K562 (cell line): ENCODE measurements at regions not wholly inside any gene's neighbourhood (a gene's known extent, or its start where the extent isn't known, plus 50 kb on each side); places are given as distances from the start of the nearest gene placed in this dataset.

Experiments used
- ATAC-seq: fragments of 200-7000 bp; cut with Tn5 transposase; 3 replicates; pipeline ENCODE4 v1.9.1; 2020; ENCODE audit warnings: moderate library complexity
- BruUV-seq: library from RNA; stranded (reverse); fragments of 400-500 nt; replicated peaks from 2 replicates; lab custom pipeline; 2021; lab: Mats Ljungman, UMichigan
- CTCF ChIA-PET: fragments of 300-600 bp; formaldehyde crosslinking; extraction: SDS; loops from one replicate; lab custom pipeline; 2021; ENCODE audit warnings: low intra/inter-chr PET ratio; lab: Yijun Ruan, JAX
- POLR2A ChIA-PET: fragments of 300-600, 350-650 bp; sonication (Branson Sonifier 250); formaldehyde crosslinking; extraction: SDS; loops from one replicate; lab custom pipeline; 2021; ENCODE audit warnings: antibody characterized with exemption, inconsistent platforms; lab: Yijun Ruan, JAX
- DNase-seq, 4 experiments: peaks; one replicate each; pipeline versions ENCODE4 v3.0.0 to v3.0.0-alpha.2; 2011 to 2018; ENCODE audit warnings: low spot score in 3 of 4, mixed read lengths in 3 of 4; ENCODE audit errors: extremely low read depth in 1 of 4
- FAIRE-seq: peaks from 2 replicates; lab custom pipeline; 2011; peaks lifted over from hg19 to GRCh38; lab: Jason Lieb, UNC
- H2AFZ ChIP-seq: 2 replicates; pipeline ENCODE4 v1.6.0; 2011; ENCODE audit warnings: low read depth, low read length, control low read depth, inconsistent platforms
- H3K27ac ChIP-seq: fragments of 200-600 bp; 3 replicates; pipeline ENCODE4 v1.8.0; 2011; ENCODE audit warnings: low read depth, mild to moderate bottlenecking, control low read depth, inconsistent platforms, low read length, moderate library complexity, mixed read lengths; ENCODE audit errors: extremely low read depth
- H3K27me3 ChIP-seq, 2 experiments: fragments of 300-600 bp in 1 of 2; 2 replicates in 1 of 2; 3 replicates in 1 of 2; pipeline versions ENCODE4 v1.6.0 to v1.8.0; 2011; ENCODE audit warnings: inconsistent platforms in 2 of 2, low read length in 2 of 2, mild to moderate bottlenecking in 1 of 2, mixed read lengths in 1 of 2, moderate library complexity in 1 of 2; ENCODE audit not compliant: control insufficient read depth in 2 of 2, insufficient read depth in 2 of 2
- H3K36me3 ChIP-seq: fragments of 300-600 bp; 3 replicates; pipeline ENCODE4 v1.8.0; 2011; ENCODE audit warnings: mild to moderate bottlenecking, low read length, inconsistent platforms; ENCODE audit not compliant: control insufficient read depth, insufficient read depth
- H3K4me1 ChIP-seq, 2 experiments: fragments of 200-600 bp in 1 of 2; replicated peaks in 1 of 2; 2 replicates in 1 of 2; 3 replicates in 1 of 2; pipeline versions ENCODE4 v1.5.1 to v1.8.0; 2011; ENCODE audit warnings: inconsistent platforms in 2 of 2, low read length in 2 of 2, mild to moderate bottlenecking in 1 of 2, mixed read lengths in 1 of 2, moderate library complexity in 1 of 2; ENCODE audit not compliant: control insufficient read depth in 2 of 2, insufficient read depth in 2 of 2
- H3K4me2 ChIP-seq: 2 replicates; pipeline ENCODE4 v1.6.1; 2011; ENCODE audit warnings: low read length, control low read depth, inconsistent platforms, mixed read lengths; ENCODE audit not compliant: insufficient read depth
- H3K4me3 ChIP-seq: fragments of 200-600 bp; sonication (generic), shearing (Covaris generic); 2 replicates; pipeline ENCODE4 v1.5.1; 2016; ENCODE audit warnings: control low read depth, inconsistent platforms
- H3K79me2 ChIP-seq: fragments of 200-600 bp; 3 replicates; pipeline ENCODE4 v1.8.0; 2011; ENCODE audit warnings: low read length, inconsistent platforms; ENCODE audit not compliant: control insufficient read depth, insufficient read depth
- H3K9ac ChIP-seq, 2 experiments: 2 replicates each; pipeline versions ENCODE4 v1.6.0 to v1.6.1; 2011; ENCODE audit warnings: low read depth in 2 of 2, low read length in 2 of 2, control low read depth in 1 of 2, inconsistent platforms in 1 of 2, mild to moderate bottlenecking in 1 of 2, mixed read lengths in 1 of 2; ENCODE audit not compliant: insufficient read depth in 1 of 2
- H3K9me1 ChIP-seq: one replicate; pipeline ENCODE4 v1.6.0; 2011; ENCODE audit warnings: inconsistent platforms, mild to moderate bottlenecking, low read length, moderate library complexity; ENCODE audit not compliant: control insufficient read depth, insufficient read depth
- H3K9me3 ChIP-seq: replicated peaks from 2 replicates; pipeline ENCODE4 v1.5.1; 2011; ENCODE audit warnings: low read depth, low read length, inconsistent platforms; ENCODE audit not compliant: control insufficient read depth, insufficient read depth
- H4K20me1 ChIP-seq: replicated peaks from 2 replicates; pipeline ENCODE4 v1.6.1; 2011; ENCODE audit warnings: low read length, inconsistent platforms, mixed read lengths; ENCODE audit not compliant: control insufficient read depth, insufficient read depth
- FOXK1 ChIP-seq: sonication (generic); formaldehyde crosslinking; IDR thresholded peaks from 2 replicates; pipeline ENCODE4 v1.8.0; 2022; ENCODE audit warnings: missing genetic modification reagents, mild to moderate bottlenecking, borderline replicate concordance
- HNRNPLL ChIP-seq: fragments of 200-400 bp; formaldehyde crosslinking; IDR thresholded peaks from 2 replicates; pipeline ENCODE4 v1.6.1; 2017; ENCODE audit warnings: low read length, low read depth, mild to moderate bottlenecking; ENCODE audit not compliant: poor library complexity, severe bottlenecking
- NR2C2 ChIP-seq, 2 experiments: fragments of 200-800 bp in 1 of 2; sonication (Bioruptor generic) in 1 of 2; sonication (generic) in 1 of 2; formaldehyde crosslinking in 1 of 2; IDR thresholded peaks; 2 replicates each; pipeline versions ENCODE4 v1.6.1 to v1.8.0; 2016 to 2022; ENCODE audit warnings: mild to moderate bottlenecking in 1 of 2, missing compliant biosample characterization in 1 of 2, missing genetic modification characterization in 1 of 2, missing genetic modification reagents in 1 of 2
- ZBTB1 ChIP-seq: sonication (generic); formaldehyde crosslinking; IDR thresholded peaks from 2 replicates; pipeline ENCODE4 v1.8.1; 2023; ENCODE audit warnings: missing genetic modification reagents, low read depth, mild to moderate bottlenecking, borderline replicate concordance
- ZNF197 ChIP-seq: fragments of 200-800 bp; sonication (Bioruptor generic); IDR thresholded peaks from 2 replicates; pipeline ENCODE4 v1.6.1; 2016; ENCODE audit warnings: low read depth, missing genetic modification characterization, missing compliant biosample characterization
- WGBS: fragments of 100-300 bp; shearing (Covaris generic); methylation state at CpG from one replicate; pipeline ENCODE4 v1.1.6; 2016; ENCODE audit warnings: low coverage, mixed read lengths; ENCODE audit not compliant: insufficient coverage; ENCODE audit errors: missing lambda C conversion rate; 5-methylcytosine and 5-hydroxymethylcytosine counted together
- in situ Hi-C: fragments of 300-500 bp; cut with MboI; formaldehyde crosslinking; loops from 4 replicates; pipeline ENCODE4 v1.15.0; 2018; ENCODE audit warnings: inconsistent platforms, mixed read lengths
- intact Hi-C: fragments of 100-400 bp; cut with micrococcal nuclease; formaldehyde crosslinking; loops from 2 replicates; pipeline ENCODE4 v1.14.2; 2022
- TF ChIP-seq, protein P1 (sequence below): fragments of 200-800 bp; sonication (Bioruptor generic); IDR thresholded peaks from 2 replicates; pipeline ENCODE4 v1.6.1; 2017; ENCODE audit warnings: missing genetic modification characterization, missing compliant biosample characterization
- TF ChIP-seq, protein P2 (sequence below): fragments of 250-450 bp; sonication (Bioruptor Pico); IDR thresholded peaks from 2 replicates; pipeline ENCODE4 v1.8.0; 2022; ENCODE audit warnings: moderate library complexity, mild to moderate bottlenecking, inconsistent platforms

DNA sequence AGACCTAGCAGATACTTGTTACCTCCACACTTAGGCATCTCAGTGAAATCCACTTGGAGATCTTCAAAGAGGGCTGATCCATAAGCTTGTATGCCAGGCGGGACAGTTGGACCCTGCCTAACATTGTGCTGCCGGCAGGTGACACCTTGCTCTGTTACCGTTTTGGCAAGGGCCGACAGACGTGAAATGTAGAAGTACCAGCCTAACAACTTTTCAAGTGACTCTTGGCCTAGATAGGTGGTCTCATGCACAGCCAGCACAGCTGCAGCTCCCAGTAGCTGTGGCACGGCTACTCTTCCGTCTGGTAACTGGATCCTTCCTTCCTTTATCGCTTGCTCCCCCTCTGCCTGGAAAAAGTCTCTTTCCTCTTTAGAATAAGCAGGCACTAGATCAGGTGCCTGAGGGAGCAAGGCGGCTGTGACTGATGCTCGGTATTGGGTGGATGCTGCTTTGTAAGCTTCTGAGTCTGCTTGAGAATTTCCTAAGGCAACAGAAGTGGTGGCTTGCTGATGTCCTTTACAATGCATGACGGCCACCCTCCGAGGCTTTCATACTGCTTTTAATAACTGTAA is 713.5 kb downstream of the AMY1C start:
- H3K27me3 ChIP-seq: no peaks in the 10 kb centered on the region
- POLR2A ChIA-PET: no interaction called here
- H3K9me1 ChIP-seq: no peaks in the 10 kb centered on the region
- intact Hi-C loops (no loop called here), in situ Hi-C loops (no loop called here)
- DNase-seq (no peak), ATAC-seq (no peak), FAIRE-seq (no peak)
- no peaks in the 10 kb centered on the region for H3K79me2 ChIP-seq
- no peaks in the 10 kb centered on the region for H3K4me1 ChIP-seq
- no peaks in the 10 kb centered on the region; the same call in 1 of the 2 replicates for H3K9me3 ChIP-seq
- H3K4me2 ChIP-seq: no peak overlapping the region
- H2AFZ ChIP-seq: no peak overlapping the region
- no peaks in the 10 kb centered on the region for H4K20me1 ChIP-seq
- H3K27ac ChIP-seq: no peak overlapping the region
- CTCF ChIA-PET: no interaction called here
- H3K9ac ChIP-seq: no peak overlapping the region
- under 1% methylated on average over 12 of the region's 12 CpGs for WGBS
- no TSS peak for BruUV-seq
- TF ChIP-seq HNRNPLL (no peak), ZNF197 (no peak), NR2C2 (CRISPR knock-in tag; IDR thresholded peaks at IDR 0.05) (no peak), NR2C2 (tag; IDR thresholded peaks at IDR 0.05) (no peak), FOXK1 (no peak), ZBTB1 (CRISPR knock-in tag) (no peak)
- TF ChIP-seq, protein P1, sequence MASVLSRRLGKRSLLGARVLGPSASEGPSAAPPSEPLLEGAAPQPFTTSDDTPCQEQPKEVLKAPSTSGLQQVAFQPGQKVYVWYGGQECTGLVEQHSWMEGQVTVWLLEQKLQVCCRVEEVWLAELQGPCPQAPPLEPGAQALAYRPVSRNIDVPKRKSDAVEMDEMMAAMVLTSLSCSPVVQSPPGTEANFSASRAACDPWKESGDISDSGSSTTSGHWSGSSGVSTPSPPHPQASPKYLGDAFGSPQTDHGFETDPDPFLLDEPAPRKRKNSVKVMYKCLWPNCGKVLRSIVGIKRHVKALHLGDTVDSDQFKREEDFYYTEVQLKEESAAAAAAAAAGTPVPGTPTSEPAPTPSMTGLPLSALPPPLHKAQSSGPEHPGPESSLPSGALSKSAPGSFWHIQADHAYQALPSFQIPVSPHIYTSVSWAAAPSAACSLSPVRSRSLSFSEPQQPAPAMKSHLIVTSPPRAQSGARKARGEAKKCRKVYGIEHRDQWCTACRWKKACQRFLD (CRISPR knock-in tag): no peak
- TF ChIP-seq, protein P2, sequence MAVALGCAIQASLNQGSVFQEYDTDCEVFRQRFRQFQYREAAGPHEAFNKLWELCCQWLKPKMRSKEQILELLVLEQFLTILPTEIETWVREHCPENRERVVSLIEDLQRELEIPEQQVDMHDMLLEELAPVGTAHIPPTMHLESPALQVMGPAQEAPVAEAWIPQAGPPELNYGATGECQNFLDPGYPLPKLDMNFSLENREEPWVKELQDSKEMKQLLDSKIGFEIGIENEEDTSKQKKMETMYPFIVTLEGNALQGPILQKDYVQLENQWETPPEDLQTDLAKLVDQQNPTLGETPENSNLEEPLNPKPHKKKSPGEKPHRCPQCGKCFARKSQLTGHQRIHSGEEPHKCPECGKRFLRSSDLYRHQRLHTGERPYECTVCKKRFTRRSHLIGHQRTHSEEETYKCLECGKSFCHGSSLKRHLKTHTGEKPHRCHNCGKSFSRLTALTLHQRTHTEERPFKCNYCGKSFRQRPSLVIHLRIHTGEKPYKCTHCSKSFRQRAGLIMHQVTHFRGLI (CRISPR knock-in tag): no peak
- no peaks in the 10 kb centered on the region for H3K36me3 ChIP-seq
- no peak overlapping the region for H3K4me3 ChIP-seq
